KG1 (cell line): ENCODE measurements at regions not wholly inside any gene's neighbourhood (a gene's known extent, or its start where the extent isn't known, plus 50 kb on each side); places are given as distances from the start of the nearest gene placed in this dataset.

Experiments used
- DNase-seq: peaks from one replicate; lab custom pipeline; 2025; lab: John Stamatoyannopoulos, UW

DNA sequence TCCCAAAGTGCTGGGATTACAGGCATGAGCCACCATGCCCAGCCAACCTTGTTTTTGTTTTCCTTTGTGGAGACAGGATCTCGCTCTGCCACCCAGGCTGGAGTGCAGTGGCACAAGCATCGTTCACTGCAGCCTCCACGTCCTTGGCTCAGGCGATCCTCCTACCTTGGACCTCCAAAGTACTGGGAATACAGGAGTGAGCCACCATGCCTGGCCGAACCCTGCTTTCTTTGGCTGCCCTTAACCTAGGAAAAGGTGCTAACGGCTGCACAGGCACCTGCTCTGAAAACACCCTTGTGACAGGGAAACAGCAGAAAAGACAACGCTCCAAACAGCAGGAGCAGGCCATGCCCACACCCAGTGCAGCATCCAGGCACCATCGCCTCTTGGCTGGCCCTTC lies 71.9 kb downstream of the OAT start:
- no peak for DNase-seq

DNA sequence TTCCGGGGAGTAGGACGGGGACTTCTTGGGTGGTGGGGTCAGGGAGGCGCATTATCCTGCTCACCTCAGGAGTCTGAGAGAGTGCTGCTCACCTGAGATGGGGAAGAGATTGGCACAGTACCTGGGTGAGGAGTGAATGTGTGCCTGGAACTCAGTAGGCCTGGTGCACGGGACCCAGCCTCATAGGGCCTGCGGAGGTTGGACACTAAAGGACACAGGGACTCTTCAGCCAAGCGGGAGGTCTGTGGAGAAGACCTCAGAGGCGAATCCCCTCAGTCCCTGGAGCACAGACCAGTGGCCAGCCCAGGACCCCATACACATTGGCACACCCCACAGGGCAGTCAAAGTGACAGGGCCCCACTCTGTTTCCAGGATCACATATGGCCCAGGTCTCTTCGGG lies 73.2 kb downstream of the OAT start:
- DNase-seq = no peak

DNA sequence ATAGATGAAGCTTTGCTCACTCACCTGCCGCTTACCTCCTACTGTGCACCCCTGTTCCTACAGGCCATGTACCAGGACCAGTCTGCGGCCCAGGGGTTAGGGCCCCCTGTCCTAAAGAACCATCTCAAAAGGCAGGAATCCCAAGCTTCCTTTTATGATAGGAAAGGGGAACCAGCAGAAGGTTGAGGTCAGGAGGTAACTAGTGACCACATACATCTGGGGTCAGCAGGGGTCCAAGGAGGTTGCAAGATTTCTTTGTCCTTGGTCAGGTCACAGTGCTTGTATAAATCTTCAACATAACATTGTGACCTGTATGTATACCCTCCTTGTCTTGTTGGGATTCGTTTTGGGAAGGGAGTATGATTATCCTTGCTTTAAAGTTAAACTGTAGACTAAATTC lies 73.8 kb downstream of the OAT start:
- no peak for DNase-seq

DNA sequence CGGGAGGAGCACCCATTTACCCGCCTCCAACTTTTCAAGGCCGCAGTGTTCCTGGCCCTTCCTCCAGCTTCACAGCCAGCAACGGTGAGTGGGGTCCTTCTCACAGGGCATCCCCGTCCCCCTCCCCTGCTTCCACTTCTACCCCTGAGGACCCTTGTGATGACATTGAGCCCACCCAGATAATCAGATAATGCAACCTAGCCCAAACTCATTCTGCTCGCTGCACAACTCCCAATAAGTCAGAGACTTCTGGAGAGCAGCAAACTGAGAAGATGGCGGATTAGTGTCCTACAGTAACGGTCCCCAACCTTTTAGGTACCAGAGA lies 74.5 kb downstream of the OAT start:
- no peak for DNase-seq

DNA sequence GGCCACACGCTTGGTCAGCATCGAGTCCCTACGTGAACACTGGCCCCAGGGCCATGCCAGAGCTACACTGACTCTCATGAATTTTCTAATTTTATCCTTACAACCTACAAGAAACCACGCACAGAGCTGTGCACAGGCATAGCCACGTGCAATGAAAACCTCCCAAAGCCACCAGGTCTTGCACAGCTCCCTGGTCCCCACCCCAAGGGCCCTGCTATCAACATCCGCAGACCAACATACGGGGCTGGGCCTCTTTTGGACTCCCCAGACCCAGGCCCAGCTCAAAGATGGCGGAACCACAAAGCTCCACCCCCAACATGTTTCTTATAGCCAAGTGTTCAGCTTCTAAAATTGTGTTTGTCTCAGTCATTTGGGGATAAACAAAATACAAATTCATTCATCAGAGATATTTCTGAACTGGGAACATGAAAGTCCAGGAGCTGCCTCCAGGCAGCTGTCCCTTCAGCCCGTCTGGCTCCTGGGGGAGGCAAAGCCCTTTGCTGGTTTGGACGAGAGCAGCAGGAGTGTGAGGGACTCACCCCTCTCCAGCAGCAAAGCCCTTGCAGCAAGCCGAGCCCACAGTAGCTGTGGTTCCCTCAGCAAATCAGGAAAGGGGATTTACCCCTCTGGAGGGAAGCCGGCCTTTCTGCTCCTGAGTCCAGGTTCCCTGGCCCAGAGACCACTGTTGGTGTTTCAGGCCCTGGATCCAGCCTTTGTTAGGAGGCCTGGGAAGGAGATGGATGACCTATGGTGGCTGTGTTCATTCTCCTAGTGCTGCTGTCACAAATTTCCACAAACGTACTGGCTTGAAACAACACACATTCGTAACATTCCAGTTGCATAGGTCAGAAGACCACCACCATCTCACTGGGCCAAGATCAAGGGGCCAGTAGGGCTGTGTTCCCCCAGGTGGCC lies 75.1 kb downstream of the OAT start:
- DNase-seq = no peak

DNA sequence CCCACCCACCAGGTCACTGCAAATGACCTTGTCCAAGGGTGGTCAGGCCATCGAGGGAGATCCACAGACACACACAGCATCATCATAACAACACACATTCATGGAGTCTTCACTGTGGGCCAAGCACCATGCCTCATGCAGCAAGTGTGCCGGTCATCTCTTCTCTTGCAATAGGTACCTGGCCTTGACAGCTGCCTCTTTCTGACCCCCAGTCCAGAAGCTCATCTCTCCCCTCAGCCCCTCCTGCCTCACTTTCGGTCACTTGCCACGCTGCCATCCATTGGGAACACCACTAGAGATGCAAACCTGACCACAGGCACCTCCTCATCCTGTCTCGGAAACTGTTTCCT lies 75.9 kb downstream of the OAT start:
- DNase-seq = no peak

DNA sequence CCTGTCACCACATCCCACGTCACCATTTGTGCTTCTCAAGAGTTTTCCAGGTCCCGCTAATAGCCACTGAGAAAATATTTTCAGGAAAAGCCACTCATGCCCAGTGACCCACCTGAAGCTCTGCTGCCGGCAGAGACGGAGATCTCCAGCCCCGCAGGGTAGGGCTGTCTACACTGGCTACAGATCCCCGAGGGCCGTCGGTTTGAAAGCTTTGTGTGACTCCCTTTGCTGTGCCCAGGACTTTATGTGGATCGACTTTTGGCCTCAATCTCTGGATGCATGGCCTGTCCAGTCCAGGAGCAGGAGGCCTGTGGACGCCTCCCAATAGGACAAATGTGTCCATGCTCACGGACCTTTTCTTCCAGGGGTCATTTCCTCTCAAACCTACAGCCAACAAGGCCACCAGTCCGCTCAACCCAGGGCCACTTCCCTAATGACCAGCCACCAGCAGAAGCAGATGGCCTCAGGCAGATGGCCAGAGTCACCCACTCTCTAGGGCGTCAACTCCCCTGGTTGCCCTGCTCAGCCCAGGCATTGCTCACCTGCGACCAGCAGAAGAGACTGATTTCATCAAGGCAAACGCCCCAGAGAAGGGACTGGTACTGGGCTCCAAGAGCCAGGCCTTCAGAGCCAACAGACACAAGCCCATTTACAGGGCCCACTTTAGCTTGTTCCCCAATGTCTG lies 76.4 kb downstream of the OAT start:
- no peak for DNase-seq

DNA sequence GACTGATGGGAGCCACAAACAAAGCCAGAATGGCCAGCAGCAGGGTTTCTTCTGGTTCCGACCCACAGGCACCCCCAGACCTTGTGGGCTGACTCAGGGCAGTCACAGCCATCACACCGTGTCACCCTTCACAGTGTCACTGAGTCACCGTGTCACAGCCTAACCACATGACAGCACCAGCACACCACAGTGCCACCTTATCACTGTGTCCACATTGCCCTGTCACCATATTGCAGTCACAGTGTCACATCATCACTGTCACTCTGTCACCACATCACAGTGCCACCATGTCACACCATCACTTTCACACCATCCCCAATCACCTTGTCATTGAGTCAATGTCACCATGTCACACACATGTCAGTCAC lies 77.0 kb downstream of the OAT start:
- DNase-seq = no peak

DNA sequence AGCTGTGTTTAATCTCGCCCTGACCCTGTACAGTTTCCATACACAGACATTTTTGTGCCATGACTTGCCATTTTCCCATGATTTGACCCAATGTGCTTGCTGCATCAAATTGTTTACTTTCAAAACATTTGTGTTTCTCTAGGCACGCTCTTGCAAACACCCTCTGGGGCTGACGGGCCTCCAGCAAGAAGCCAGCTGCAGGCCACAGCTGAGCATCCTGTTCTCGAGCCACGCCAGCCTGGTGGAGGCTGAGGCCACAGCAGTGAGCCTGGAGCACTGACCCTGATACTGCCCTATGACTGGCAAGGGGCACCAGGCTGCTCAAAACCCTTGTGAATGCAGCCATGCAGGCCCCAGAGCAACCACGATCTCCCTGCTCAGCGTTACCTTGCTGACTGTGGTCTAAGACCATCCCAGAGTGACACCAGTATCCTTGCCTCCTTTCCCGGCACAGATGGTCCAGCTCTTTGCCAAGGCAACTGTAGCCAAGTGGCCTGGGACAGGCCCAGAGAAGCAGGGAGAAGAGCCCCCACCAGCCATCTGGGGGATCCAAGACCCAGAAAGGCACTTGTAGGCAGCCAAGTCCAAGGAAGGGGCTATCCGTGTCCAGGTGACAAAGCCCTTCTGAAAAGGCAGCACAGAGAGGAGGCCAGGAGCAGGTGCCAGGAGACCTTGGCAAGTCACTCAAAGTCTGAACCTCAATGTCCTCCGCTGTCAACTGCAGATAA lies 78.5 kb downstream of the OAT start:
- no peak for DNase-seq

DNA sequence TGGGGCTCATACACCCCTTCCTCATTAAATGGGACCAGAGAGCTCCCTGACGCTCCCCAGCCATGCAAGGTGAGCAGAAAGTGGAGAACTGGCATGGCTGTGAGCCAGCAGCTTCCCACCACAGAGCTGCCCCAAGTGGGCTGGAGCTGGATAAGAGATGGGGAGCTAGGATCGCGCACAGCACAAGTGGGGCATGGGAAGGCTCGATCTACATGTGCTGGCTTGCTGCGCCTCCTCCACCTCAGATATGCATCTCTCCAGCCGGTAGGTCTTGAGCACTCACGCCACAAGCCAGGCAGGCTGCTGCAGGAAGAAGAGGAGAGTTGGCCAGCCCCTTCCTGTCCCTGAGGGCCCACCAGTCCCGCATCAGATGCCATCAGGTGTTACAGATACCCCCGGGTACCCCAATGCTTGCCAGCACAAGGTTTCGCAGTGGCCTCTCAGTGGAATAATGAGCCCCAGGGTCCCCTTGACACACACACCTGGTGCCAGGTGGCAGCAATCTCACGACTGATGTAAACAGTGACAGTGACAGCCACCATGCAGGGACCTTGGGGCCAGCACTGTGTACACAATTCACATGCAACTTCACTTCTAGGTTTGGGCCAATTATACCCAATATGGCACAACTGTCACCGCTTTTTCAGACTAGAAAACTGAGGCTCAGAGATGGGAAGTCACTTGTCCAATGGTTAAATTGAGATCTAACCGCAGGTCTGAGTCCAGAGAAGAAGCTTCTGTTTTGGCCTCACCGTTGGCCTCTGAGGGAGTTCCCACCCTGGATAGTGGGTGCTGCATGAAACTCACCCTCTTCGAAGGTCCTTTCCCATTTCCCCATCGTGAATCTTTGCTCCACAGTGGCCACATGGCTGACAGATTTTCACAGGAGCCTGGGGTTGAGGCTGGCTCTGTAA lies 79.3 kb downstream of the OAT start:
- no peak for DNase-seq

DNA sequence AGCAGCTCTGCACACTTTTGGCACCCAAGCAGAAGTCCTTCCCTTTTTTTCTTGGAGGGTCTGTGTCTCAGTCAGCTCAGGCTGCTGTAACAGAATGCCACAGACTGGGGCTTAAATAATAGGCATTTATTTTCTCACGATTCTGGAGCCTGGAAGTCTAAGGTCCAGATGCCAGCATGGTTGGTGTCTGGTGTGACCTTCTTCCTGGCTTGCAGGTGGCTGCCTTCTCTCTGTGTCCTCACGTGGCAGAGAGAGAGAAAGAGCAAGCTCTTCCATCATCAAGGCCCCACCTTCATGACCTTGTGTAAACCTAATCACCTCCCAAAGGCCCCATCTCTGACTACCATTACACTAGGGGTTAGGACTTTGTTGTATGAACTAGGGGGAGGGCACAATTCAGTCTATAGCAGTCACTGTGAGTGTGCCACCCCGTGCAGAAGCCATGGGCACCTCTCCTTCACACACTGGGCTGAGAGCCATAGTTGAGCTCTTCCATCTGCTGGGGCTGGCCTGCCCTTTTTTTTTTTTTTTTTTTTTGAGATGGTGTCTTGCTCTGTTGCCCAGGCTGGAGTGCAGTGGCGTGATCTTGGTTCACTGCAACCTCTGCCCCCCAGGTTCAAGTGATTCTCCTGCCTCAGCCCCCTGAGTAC lies 80.3 kb downstream of the OAT start:
- no peak for DNase-seq

DNA sequence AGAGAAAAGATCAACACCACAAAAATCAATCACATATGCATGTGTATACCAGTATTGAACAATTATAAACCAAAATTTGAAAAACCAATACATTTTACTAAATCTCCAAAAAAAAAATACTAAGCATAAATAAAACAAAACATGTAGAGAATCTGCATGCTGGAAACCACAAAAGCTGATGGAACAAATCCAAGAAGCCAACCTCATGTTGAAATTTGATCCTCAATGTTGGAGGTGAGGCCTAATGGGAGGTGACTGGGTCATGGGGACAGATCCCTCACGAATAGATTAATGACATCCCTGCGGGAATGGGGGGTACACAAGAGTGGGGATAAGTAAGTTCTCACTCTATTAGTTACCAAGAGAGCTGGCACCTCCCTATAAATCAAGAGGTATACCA lies 82.5 kb downstream of the OAT start:
- DNase-seq = no peak

DNA sequence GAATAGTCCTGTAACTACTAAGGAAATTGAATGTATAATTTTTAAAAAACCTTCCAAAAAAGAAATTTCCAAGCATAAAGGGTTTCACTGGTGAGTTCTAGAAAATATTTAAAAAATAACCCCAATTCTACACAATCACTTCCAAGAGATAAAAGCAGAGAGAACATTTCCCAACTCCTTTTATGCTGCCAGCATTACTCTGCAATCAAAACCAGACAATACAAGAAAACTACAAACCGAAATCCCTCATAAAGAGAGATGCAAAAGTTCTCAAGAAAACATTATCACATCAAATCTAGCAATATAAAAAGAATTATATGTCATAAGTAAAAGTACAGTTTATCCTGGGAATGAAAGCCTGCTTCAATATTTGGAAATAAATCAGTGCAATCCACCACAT lies 84.8 kb downstream of the OAT start:
- no peak for DNase-seq

DNA sequence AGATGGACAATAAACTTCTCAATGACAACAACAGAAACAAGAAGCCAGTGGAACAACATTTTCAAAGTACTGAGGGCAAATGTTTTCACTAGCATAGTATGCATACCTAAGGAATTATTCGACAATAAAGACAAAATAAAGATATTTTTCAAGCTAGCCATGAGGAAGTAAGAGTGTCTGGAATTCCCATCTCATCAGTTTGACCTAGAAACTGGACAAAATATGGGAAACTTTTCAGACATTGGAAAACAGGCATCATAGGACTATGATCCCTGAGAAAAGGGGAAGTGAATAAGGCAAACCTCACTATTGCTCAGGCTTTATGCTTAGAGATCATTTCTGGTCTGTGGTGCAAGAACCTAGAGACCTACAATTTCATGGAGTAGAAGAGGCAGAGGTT lies 86.3 kb downstream of the OAT start:
- DNase-seq = no peak

DNA sequence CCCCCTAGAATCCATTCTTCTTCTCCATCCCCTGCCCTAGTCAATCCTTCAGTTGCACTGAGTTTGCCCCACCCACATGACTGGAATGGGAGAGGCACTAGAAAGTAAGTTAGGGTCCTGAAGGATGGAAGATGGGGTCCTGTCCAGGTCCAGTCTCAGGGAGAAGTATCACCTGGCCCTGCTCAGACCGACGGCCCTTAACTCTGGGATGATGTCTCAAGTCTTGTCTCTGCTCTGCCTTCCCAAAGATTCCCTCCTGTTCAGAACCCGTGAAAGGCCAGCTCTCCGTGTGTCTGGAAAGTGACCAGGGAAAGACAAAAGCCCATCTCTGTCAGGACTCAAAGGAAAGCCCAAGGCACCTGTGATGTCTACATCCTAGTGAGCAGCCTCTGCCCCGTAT lies 88.8 kb downstream of the OAT start:
- DNase-seq = no peak

DNA sequence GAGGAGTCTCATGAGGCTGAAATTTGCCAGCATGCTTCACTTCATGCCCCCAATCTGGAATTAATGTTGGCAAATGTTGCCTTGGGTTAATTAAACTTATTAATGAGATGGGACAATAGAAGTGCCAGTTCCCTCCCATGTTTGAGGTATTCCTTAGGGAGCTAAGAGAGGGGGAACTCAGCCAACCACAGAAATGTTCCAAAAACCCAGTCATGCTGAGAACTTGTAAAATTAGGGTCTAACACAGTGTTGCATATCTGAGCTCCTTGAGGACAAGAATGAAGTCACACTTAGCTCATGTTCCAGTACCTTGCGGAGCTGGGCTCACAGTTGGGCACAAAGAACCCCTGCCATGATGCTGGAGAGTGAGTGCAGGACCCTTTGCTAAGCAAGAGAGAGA lies 89.4 kb downstream of the OAT start:
- no peak for DNase-seq

DNA sequence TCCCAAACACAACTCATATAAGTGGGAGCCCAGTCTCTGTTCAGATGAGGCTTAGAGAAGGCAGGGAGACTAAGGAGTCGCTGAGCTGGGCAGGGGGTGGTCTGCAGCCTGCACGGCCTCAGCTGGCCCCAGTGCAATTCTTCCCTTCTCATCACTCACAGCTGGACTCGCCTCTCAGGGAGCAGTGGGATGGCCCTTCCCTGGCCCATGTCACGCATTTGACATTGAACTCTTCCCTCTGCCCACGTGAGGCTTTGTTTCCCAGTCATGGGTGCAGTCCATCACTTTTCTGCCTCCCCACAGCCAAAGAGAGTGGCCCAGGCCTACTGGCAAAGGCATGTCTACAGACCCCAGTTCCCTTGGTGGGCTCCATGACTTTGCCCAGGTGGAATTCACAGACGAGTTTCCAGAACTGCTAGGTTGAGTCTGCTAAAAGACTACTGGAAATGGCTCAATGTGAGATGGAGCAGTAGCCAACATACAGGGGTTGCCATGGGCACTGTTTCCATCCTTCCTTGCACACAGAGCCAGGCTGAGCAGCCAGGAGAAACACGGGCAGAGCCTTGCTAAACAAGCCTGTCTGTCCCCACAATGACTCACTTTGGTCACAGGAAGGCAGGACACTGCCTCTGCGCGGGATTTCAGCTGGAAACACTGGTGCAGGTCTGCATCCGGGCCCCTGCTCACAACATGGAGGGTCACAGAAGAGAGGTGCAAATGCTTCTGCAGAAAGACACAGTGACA lies 90.1 kb downstream of the OAT start:
- DNase-seq = no peak

DNA sequence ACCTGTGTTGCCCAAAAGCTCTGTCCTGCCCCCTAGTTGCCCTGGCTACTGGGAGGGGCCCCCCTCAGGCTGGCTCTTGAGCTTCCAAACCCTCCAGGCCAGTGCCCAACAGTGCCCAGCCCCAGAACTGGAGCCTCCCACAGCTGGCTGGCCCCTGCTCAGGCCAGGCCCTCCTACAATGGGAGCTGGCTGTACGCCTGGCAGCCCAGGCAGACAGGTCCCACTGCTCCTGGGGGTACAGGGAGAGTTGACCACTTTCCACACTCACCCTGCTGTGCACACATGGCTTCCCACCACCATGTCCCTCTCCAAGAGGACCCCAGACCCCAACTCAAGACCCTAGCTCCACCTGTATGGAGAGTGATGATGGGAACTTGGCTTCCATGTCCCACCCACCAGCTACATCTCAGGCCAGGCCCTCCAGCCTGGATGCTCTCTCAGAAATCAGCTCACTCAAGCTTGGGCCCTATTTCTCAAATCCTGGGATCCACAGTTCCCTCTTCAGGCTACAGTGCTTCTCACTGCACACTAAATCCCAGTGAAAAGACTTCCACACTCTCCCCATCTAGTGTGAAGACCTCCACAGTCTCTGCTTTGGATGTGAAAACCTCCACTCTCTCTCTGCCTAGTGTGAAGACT lies 92.6 kb downstream of the OAT start:
- DNase-seq = no peak

DNA sequence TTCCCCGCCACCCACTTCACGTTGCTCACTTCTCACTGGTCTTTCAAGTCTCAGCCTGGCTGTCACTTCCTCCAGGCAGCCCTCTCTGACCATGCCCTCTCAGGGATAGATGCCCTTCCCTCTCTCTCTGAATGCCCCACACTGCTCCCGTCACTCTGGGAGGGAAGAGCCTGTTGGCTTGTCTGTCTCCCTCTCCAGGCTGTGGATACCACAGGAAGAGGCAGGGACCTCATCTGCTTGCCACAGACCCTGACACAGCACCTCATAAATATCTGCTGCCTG lies 93.1 kb downstream of the OAT start:
- DNase-seq = no peak

DNA sequence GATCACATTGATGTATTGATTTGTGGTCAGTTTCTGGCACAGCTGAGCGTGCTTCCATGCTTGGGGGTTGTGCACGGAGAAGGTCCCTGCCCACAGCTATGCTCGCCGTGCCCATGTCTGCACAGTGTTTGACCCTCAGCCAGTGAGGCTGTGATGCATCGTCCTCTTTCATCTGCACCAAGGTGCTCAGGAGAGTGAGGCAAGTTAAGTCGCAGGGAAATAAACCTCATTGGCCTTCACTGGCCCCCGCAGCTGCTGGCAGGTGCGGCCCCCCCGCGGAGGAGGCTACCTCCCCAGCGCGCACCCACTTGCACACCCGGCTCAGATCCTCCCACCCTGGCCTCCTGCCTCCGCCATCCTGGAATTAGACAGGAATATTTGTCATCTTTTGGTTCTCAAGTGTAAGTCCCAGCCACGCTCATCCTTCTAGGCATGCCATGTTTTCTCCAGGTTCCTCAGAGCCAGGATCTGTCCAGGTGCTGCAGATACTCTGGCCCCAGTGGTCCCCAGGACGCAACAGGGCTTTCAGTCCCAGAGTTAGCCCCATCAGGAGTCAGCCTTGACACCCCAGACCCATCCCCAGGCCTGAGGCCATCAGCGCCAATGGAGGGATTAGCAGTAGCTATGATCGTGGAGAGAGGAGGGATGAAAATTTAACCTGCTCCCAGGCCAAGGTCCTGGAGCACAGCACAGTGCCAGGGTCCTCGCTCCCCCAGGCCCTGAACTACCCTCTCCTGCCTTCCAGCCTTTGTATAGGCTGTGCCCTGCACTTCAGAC lies 93.7 kb downstream of the OAT start:
- no peak for DNase-seq
